ENCODE measurements at regions not wholly inside any gene's neighbourhood (a gene's known extent, or its start where the extent isn't known, plus 50 kb on each side); places are given as distances from the start of the nearest gene placed in this dataset.

GRCh38 chr14:71193663-71194062, 286.4 kb downstream of the PCNX1 start:
- POLR2A ChIA-PET, result no interaction called here
- DNase-seq (ENCODE audit: low read depth), result no peak
- Histone ChIP-seq H3K4me3 (ENCODE audit: low read depth, low read length) (no peak overlapping the region), H3K36me3 (ENCODE audit: control insufficient read depth, insufficient read depth, low read length) (no peaks in the 10 kb centered on the region), H3K27me3 (ENCODE audit: control insufficient read depth, insufficient read depth, low read length) (no peaks in the 10 kb centered on the region)
- CTCF ChIA-PET, result no interaction called here
- TF ChIP-seq CTCF (IDR thresholded peaks at IDR 0.05; ENCODE audit: insufficient read depth, low read depth, low read length), result no peak

- Histone ChIP-seq H3K27me3 (ENCODE audit: control insufficient read depth, insufficient read depth, low read length) (no peaks in the 10 kb centered on the region), H3K4me3 (ENCODE audit: low read depth, low read length) (no peak overlapping the region), H3K36me3 (ENCODE audit: control insufficient read depth, insufficient read depth, low read length) (no peaks in the 10 kb centered on the region)
- TF ChIP-seq CTCF (IDR thresholded peaks at IDR 0.05; ENCODE audit: insufficient read depth, low read depth, low read length), result no peak
- DNase-seq (ENCODE audit: low read depth), result no peak
- ChIA-PET POLR2A (no interaction called here), CTCF (no interaction called here)
These were observed 287.0 kb downstream of the PCNX1 start for GRCh38 chr14:71194251-71194650.

- CTCF ChIA-PET, result interaction anchor here (0.6 to 0.7 kb wide), 2 partner anchors 10 to 588 kb away, joined by 3 read pairs; no protein-coding TSS in a partner anchor
- DNase-seq (ENCODE audit: low read depth), result no peak
- TF ChIP-seq CTCF (IDR thresholded peaks at IDR 0.05; ENCODE audit: insufficient read depth, low read depth, low read length), result no peak
These were observed 289.7 kb downstream of the PCNX1 start for GRCh38 chr14:71196921-71197320.

GRCh38 chr14:71198687-71199086, 291.4 kb downstream of the PCNX1 start:
- no peak for TF ChIP-seq CTCF (IDR thresholded peaks at IDR 0.05; ENCODE audit: insufficient read depth, low read depth, low read length)
- H3K4me3 ChIP-seq (ENCODE audit: low read depth, low read length), result no peak overlapping the region
- no peaks in the 10 kb centered on the region for H3K27me3 ChIP-seq (ENCODE audit: control insufficient read depth, insufficient read depth, low read length)
- POLR2A ChIA-PET, result no interaction called here
- H3K36me3 ChIP-seq (ENCODE audit: control insufficient read depth, insufficient read depth, low read length), result no peaks in the 10 kb centered on the region
- no peak for DNase-seq (ENCODE audit: low read depth)
- CTCF ChIA-PET, result no interaction called here

More at GRCh38 chr14:71196921-71197320, 289.7 kb downstream of the PCNX1 start:
- POLR2A ChIA-PET, result no interaction called here
- H3K36me3 ChIP-seq (ENCODE audit: control insufficient read depth, insufficient read depth, low read length), result no peaks in the 10 kb centered on the region
- H3K27me3 ChIP-seq (ENCODE audit: control insufficient read depth, insufficient read depth, low read length), result no peaks in the 10 kb centered on the region
- no peak overlapping the region for H3K4me3 ChIP-seq (ENCODE audit: low read depth, low read length)

GRCh38 chr14:71201840-71202239, 294.6 kb downstream of the PCNX1 start:
- no peak for DNase-seq (ENCODE audit: low read depth)
- TF ChIP-seq CTCF (IDR thresholded peaks at IDR 0.05; ENCODE audit: insufficient read depth, low read depth, low read length), result no peak
- ChIA-PET POLR2A (no interaction called here), CTCF (interaction anchor here (0.7 kb wide), 1 partner anchor 15 kb away, joined by 5 read pairs; no protein-coding TSS in a partner anchor)
- no peak overlapping the region for H3K4me3 ChIP-seq (ENCODE audit: low read depth, low read length)
- no peaks in the 10 kb centered on the region for H3K36me3 ChIP-seq (ENCODE audit: control insufficient read depth, insufficient read depth, low read length)
- no peaks in the 10 kb centered on the region for H3K27me3 ChIP-seq (ENCODE audit: control insufficient read depth, insufficient read depth, low read length)

Data from BJ (cell line).